ENCODE measurements at regions not wholly inside any gene's neighbourhood (a gene's known extent, or its start where the extent isn't known, plus 50 kb on each side); places are given as distances from the start of the nearest gene placed in this dataset.

DNA sequence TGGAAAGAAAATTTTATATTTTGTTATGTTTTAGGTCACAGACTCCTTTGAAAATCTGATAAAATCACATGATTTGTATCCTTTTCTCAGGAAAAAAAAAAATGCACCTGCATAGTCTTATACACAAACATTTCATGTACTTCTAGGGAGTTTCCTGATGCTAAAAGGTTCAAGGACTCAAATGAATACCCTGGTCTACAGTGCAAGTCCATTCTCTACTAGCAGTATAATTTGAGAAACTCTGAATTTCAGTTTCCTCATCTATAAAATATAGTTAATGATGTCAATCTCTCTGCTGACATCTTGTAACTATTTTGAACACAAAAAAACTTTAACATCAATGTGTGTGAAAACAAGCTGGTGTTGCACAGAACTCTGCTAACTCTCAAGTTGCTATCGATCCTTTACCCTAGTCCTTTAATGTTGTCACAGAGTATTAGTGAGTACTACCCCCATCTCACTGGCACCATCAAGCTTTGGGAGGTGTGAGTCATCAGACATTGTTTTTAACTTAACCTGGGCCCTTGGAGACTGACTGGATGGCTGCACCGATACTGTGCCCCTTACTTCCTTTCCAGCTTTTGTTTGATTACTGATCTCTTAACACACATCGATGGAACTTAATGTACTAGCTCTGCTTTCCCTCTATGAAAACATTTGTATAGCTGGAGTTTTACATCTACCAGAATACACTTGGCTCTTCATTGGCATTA lies 251.9 kb upstream of the SOX5 start:
- TF ChIP-seq, protein P1, sequence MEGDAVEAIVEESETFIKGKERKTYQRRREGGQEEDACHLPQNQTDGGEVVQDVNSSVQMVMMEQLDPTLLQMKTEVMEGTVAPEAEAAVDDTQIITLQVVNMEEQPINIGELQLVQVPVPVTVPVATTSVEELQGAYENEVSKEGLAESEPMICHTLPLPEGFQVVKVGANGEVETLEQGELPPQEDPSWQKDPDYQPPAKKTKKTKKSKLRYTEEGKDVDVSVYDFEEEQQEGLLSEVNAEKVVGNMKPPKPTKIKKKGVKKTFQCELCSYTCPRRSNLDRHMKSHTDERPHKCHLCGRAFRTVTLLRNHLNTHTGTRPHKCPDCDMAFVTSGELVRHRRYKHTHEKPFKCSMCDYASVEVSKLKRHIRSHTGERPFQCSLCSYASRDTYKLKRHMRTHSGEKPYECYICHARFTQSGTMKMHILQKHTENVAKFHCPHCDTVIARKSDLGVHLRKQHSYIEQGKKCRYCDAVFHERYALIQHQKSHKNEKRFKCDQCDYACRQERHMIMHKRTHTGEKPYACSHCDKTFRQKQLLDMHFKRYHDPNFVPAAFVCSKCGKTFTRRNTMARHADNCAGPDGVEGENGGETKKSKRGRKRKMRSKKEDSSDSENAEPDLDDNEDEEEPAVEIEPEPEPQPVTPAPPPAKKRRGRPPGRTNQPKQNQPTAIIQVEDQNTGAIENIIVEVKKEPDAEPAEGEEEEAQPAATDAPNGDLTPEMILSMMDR (IDR thresholded peaks at IDR 0.05) = no peak
- TF ChIP-seq POLR2A (IDR thresholded peaks at IDR 0.05) = no peak
